ENCODE measurements at regions not wholly inside any gene's neighbourhood (a gene's known extent, or its start where the extent isn't known, plus 50 kb on each side); places are given as distances from the start of the nearest gene placed in this dataset.
"Not testable (repeated sequence)": the region's sequence is repeated elsewhere in the genome, so short reads cannot be mapped to it uniquely, and the experiment has no call there.

- intact Hi-C loops (cut with DNase I), result no loop called here
- 100% methylated on average over 5 of the region's 5 CpGs for WGBS
- no peak for DNase-seq (ENCODE audit: extremely low spot score)
Observed at GRCh38 chr3:171978390-171978789, 61.0 kb upstream of the FNDC3B start.

GRCh38 chr3:171979081-171979480 lies 60.3 kb upstream of the FNDC3B start:
- peaks cover 0 to 7% (median 5%) of the 10 kb centered on the region in 4 donors for H3K4me1 ChIP-seq
- no peak for TF ChIP-seq POLR2A (IDR thresholded peaks at IDR 0.05; ENCODE audit: low read depth)
- TF ChIP-seq CTCF (IDR thresholded peaks at IDR 0.05), result no peak
- TF ChIP-seq POLR2AphosphoS5 (IDR thresholded peaks at IDR 0.05), result no peak
- no peak for TF ChIP-seq EP300 (IDR thresholded peaks at IDR 0.05)
- no peak for DNase-seq (ENCODE audit: extremely low spot score)
- H3K4me3 ChIP-seq, result no peak overlapping the region
- intact Hi-C loops (cut with DNase I), result no loop called here
- H3K9me3 ChIP-seq, result no peaks in the 10 kb centered on the region
- WGBS, result 94% methylated on average over 7 of the region's 8 CpGs
- H3K27me3 ChIP-seq, result no peaks in the 10 kb centered on the region
- H3K27ac ChIP-seq (replicated peaks in 1 of 4), result no peak overlapping the region
- H3K36me3 ChIP-seq, result no peaks in the 10 kb centered on the region

More at GRCh38 chr3:171978390-171978789, 61.0 kb upstream of the FNDC3B start:
- no peak overlapping the region for H3K4me3 ChIP-seq
- H3K9me3 ChIP-seq, result no peaks in the 10 kb centered on the region
- TF ChIP-seq POLR2A (IDR thresholded peaks at IDR 0.05; ENCODE audit: low read depth) (no peak), CTCF (IDR thresholded peaks at IDR 0.05) (no peak), POLR2AphosphoS5 (IDR thresholded peaks at IDR 0.05) (no peak), EP300 (IDR thresholded peaks at IDR 0.05) (no peak)
- H3K27ac ChIP-seq (replicated peaks in 1 of 4), result no peak overlapping the region
- no peaks in the 10 kb centered on the region for H3K36me3 ChIP-seq
- H3K4me1 ChIP-seq, result peaks cover 0 to 6% (median 5%) of the 10 kb centered on the region in 4 donors
- no peaks in the 10 kb centered on the region for H3K27me3 ChIP-seq

GRCh38 chr3:171980578-171981270 lies 58.7 kb upstream of the FNDC3B start:
- intact Hi-C loops (cut with DNase I), result no loop called here
- no peak overlapping the region for H3K27ac ChIP-seq (replicated peaks in 1 of 4)
- peaks cover 0 to 7% (median 5%) of the 10 kb centered on the region in 4 donors for H3K4me1 ChIP-seq
- TF ChIP-seq EP300 (IDR thresholded peaks at IDR 0.05) (no peak), POLR2A (IDR thresholded peaks at IDR 0.05; ENCODE audit: low read depth) (no peak), POLR2AphosphoS5 (IDR thresholded peaks at IDR 0.05) (no peak), CTCF (IDR thresholded peaks at IDR 0.05) (no peak)
- H3K27me3 ChIP-seq, result no peaks in the 10 kb centered on the region
- H3K4me3 ChIP-seq, result no peak overlapping the region
- no peaks in the 10 kb centered on the region for H3K36me3 ChIP-seq
- 58% methylated on average over 2 of the region's 2 CpGs for WGBS
- no peak for DNase-seq (ENCODE audit: extremely low spot score)
- no peaks in the 10 kb centered on the region for H3K9me3 ChIP-seq

- intact Hi-C loops (cut with DNase I), result no loop called here
- no peak for TF ChIP-seq CTCF (IDR thresholded peaks at IDR 0.05)
- TF ChIP-seq POLR2AphosphoS5 (IDR thresholded peaks at IDR 0.05), result no peak
- TF ChIP-seq POLR2A (IDR thresholded peaks at IDR 0.05; ENCODE audit: low read depth), result no peak
- no peak for TF ChIP-seq EP300 (IDR thresholded peaks at IDR 0.05)
Observed at GRCh38 chr3:171981271-171981605, 58.1 kb upstream of the FNDC3B start.

GRCh38 chr3:171982828-171983227 lies 56.5 kb upstream of the FNDC3B start:
- intact Hi-C loops (cut with DNase I), result no loop called here
- Histone ChIP-seq H3K27me3 (no peaks in the 10 kb centered on the region), H3K4me1 (peaks cover 0 to 7% (median 3%) of the 10 kb centered on the region in 4 donors), H3K27ac (replicated peaks in 1 of 4) (no peak overlapping the region), H3K9me3 (no peaks in the 10 kb centered on the region), H3K4me3 (no peak overlapping the region), H3K36me3 (no peaks in the 10 kb centered on the region)
- TF ChIP-seq EP300 (IDR thresholded peaks at IDR 0.05) (no peak), POLR2A (IDR thresholded peaks at IDR 0.05; ENCODE audit: low read depth) (no peak), POLR2AphosphoS5 (IDR thresholded peaks at IDR 0.05) (no peak), CTCF (IDR thresholded peaks at IDR 0.05) (no peak)
- 44% methylated on average over 2 of the region's 2 CpGs for WGBS
- DNase-seq (ENCODE audit: extremely low spot score), result no peak

More at GRCh38 chr3:171981271-171981605, 58.1 kb upstream of the FNDC3B start:
- H3K36me3 ChIP-seq, result no peaks in the 10 kb centered on the region
- WGBS, result 100% methylated on average over 1 of the region's 1 CpG
- H3K4me1 ChIP-seq, result peaks cover 0 to 7% (median 5%) of the 10 kb centered on the region in 4 donors
- H3K4me3 ChIP-seq, result no peak overlapping the region
- DNase-seq (ENCODE audit: extremely low spot score), result no peak
- H3K27ac ChIP-seq (replicated peaks in 1 of 4), result no peak overlapping the region
- H3K9me3 ChIP-seq, result no peaks in the 10 kb centered on the region
- no peaks in the 10 kb centered on the region for H3K27me3 ChIP-seq

- intact Hi-C loops (cut with DNase I); H3K36me3 ChIP-seq; H3K4me1 ChIP-seq; H3K4me3 ChIP-seq; H3K9me3 ChIP-seq; DNase-seq (ENCODE audit: extremely low spot score); H3K27ac ChIP-seq (replicated peaks in 1 of 4); H3K27me3 ChIP-seq: not testable (repeated sequence)
- 83% methylated on average over 8 of the region's 8 CpGs for WGBS
Observed at GRCh38 chr3:171983685-171984084, 55.7 kb upstream of the FNDC3B start.

All from esophagus muscularis mucosa (tissue), 4 donors.